GM21423 (cell line): ENCODE measurements at regions not wholly inside any gene's neighbourhood (a gene's known extent, or its start where the extent isn't known, plus 50 kb on each side); places are given as distances from the start of the nearest gene placed in this dataset.
"Not testable (repeated sequence)": the region's sequence is repeated elsewhere in the genome, so short reads cannot be mapped to it uniquely, and the experiment has no call there.

ENCODE experiments used
- ATAC-seq: cut with Tn5 transposase; IDR thresholded peaks from one replicate; pipeline ENCODE4 v1.9.1; 2021; ENCODE audit warnings: mild to moderate bottlenecking, moderate library complexity; ENCODE audit not compliant: unreplicated experiment

GRCh38 chr18:73045037-73045436, 177.2 kb upstream of the NETO1 start:
- ATAC-seq, result no peak

- no peak for ATAC-seq
Observed at GRCh38 chr18:73043611-73044010, 175.8 kb upstream of the NETO1 start.

- ATAC-seq, result no peak
Observed at GRCh38 chr18:73043211-73043610, 175.4 kb upstream of the NETO1 start.

GRCh38 chr18:73040247-73040646, 172.5 kb upstream of the NETO1 start:
- ATAC-seq, result no peak

GRCh38 chr18:73038336-73038735, 170.5 kb upstream of the NETO1 start:
- ATAC-seq, result no peak

- ATAC-seq, result no peak
Observed at GRCh38 chr18:73023975-73024374, 156.2 kb upstream of the NETO1 start.

GRCh38 chr18:73009691-73010090, 141.9 kb upstream of the NETO1 start:
- no peak for ATAC-seq

- no peak for ATAC-seq
Observed at GRCh38 chr18:73007915-73008308, 140.1 kb upstream of the NETO1 start.

- ATAC-seq, result peak; percentile 67
Observed at GRCh38 chr18:73007195-73007914, 139.6 kb upstream of the NETO1 start.

- no peak for ATAC-seq
Observed at GRCh38 chr18:73006331-73006730, 138.5 kb upstream of the NETO1 start.

- no peak for ATAC-seq
Observed at GRCh38 chr18:73004260-73004659, 136.5 kb upstream of the NETO1 start.

GRCh38 chr18:72999971-73000607, 132.3 kb upstream of the NETO1 start:
- no peak for ATAC-seq

- no peak for ATAC-seq
Observed at GRCh38 chr18:72995558-72995957, 127.8 kb upstream of the NETO1 start.

- ATAC-seq, result no peak
Observed at GRCh38 chr18:72993250-72993649, 125.5 kb upstream of the NETO1 start.

GRCh38 chr18:72991379-72991778, 123.6 kb upstream of the NETO1 start:
- ATAC-seq, result no peak

- not testable (repeated sequence) for ATAC-seq
Observed at GRCh38 chr18:72987570-72987969, 119.8 kb upstream of the NETO1 start.

- peak; percentile 54 for ATAC-seq
Observed at GRCh38 chr18:72986103-72986502, 118.3 kb upstream of the NETO1 start.

- peak; percentile 93 for ATAC-seq
Observed at GRCh38 chr18:72985686-72986085, 117.9 kb upstream of the NETO1 start.

- no peak for ATAC-seq
Observed at GRCh38 chr18:72984290-72984689, 116.5 kb upstream of the NETO1 start.

GRCh38 chr18:72973841-72974240, 106.1 kb upstream of the NETO1 start:
- no peak for ATAC-seq

- no peak for ATAC-seq
Observed at GRCh38 chr18:72965616-72966015, 97.8 kb upstream of the NETO1 start.

GRCh38 chr18:72958195-72958594, 90.4 kb upstream of the NETO1 start:
- not testable (repeated sequence) for ATAC-seq

- no peak for ATAC-seq
Observed at GRCh38 chr18:72948439-72948838, 80.7 kb upstream of the NETO1 start.
